HG03432 (cell line): ENCODE measurements at regions not wholly inside any gene's neighbourhood (a gene's known extent, or its start where the extent isn't known, plus 50 kb on each side); places are given as distances from the start of the nearest gene placed in this dataset.

Experiments used
- ATAC-seq: cut with Tn5 transposase; IDR thresholded peaks from one replicate; pipeline ENCODE4 v1.9.1; 2021; ENCODE audit warnings: mild to moderate bottlenecking, moderate library complexity; ENCODE audit not compliant: unreplicated experiment

DNA sequence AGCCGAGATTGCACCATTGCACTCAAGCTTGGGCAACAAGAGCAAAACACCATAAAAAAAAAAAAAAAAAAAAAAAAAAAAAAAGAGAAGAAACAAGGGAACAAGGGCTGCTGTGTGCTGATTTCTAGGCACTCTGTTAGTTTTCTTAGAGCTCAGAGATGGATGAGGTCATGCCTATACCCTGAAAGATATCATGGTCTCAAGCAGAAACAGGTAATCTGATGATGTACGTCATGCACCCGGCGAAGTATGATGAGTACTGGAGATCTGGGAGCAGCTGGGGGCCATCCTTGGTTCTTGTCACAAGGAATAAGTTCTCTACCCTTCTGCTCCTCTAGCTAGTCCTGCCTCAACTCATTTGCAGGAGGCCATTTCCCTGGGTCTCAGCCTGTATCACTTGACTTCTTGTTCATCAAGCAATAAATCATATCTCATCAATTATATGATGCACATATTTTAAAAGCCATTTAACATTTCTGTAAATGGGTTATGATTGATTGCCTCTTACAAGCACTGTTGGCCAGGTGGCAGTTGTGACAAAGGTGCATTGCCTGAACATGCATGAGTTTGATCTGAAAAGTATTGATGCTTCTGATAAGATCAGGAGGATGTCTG, 517.2 kb downstream of the DHX35 start:
- ATAC-seq: no peak

- ATAC-seq: no peak
Measured at GRCh38 chr20:39474879-39475278, 512.7 kb downstream of the DHX35 start.

DNA sequence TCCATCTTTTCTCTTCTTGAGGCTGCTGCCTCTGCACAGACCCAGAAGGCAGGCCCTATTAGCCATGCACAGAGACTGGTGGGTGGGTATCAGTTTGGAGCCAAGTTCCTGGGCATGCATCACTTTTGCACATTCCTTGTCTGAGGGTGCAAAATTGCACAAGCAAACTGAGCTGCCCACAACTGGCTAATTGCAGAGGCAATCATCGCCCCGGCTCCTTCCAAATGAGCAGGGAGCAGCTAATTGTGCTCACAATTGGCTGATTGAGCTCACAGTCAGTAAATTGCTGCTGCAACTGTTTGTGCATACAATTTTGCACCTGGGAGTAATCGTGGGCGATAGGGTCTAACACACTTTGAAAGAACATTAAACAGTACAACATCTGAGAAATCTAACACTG, 511.4 kb downstream of the DHX35 start:
- ATAC-seq: no peak

GRCh38 chr20:39468703-39469102, 506.6 kb downstream of the DHX35 start:
- no peak for ATAC-seq

- no peak for ATAC-seq
Measured at GRCh38 chr20:39464238-39464637, 502.1 kb downstream of the DHX35 start.

GRCh38 chr20:39462416-39462945, 500.3 kb downstream of the DHX35 start:
- no peak for ATAC-seq

- no peak for ATAC-seq
Measured at GRCh38 chr20:39458452-39458851, 496.3 kb downstream of the DHX35 start.

GRCh38 chr20:39453890-39454289, 491.7 kb downstream of the DHX35 start:
- ATAC-seq: no peak

GRCh38 chr20:39452583-39453340, 490.6 kb downstream of the DHX35 start:
- no peak for ATAC-seq

DNA sequence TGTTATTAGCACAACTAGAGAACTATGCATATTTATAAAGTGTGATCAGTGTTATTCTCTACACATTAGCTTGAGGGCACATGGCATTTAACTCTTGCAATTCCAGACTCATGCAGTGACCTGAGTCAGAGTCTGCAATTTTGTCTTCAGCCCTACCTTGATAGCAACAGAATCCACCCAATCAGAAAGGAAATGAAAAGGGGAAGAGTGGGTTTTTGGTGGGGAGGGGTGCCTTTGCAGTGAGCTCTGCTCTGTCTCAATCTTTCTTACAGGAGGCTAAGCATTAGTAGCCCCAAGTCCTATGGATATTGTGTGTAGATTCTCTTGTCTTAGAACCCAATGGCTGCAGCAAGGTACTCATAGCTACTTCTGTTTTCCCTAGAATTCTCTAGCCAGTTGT, 489.2 kb downstream of the DHX35 start:
- ATAC-seq: no peak

DNA sequence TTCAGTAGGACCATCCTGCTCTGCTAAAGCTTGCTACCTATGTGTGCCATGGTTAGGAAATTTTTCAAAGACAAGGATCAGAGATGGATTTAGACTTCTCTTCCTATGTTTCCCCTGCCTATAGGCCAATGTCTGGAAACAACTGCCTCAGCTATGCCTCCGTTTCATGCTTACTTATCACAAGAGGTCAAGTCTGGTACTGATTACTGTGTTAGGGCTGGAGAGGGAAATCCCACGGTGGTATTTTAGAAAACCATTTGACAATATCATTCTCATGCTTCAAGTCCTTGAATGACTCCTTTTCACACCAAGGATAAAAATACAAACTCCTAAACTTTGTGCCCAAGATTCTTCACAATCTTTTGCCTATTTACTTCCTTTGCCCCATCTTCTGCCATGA, 484.3 kb downstream of the DHX35 start:
- no peak for ATAC-seq

- ATAC-seq: no peak
Measured at GRCh38 chr20:39445095-39445494, 483.0 kb downstream of the DHX35 start.

- ATAC-seq: no peak
Measured at GRCh38 chr20:39433466-39433865, 471.3 kb downstream of the DHX35 start.

GRCh38 chr20:39431091-39431880, 469.1 kb downstream of the DHX35 start:
- no peak for ATAC-seq

- ATAC-seq: no peak
Measured at GRCh38 chr20:39429726-39430125, 467.6 kb downstream of the DHX35 start.

DNA sequence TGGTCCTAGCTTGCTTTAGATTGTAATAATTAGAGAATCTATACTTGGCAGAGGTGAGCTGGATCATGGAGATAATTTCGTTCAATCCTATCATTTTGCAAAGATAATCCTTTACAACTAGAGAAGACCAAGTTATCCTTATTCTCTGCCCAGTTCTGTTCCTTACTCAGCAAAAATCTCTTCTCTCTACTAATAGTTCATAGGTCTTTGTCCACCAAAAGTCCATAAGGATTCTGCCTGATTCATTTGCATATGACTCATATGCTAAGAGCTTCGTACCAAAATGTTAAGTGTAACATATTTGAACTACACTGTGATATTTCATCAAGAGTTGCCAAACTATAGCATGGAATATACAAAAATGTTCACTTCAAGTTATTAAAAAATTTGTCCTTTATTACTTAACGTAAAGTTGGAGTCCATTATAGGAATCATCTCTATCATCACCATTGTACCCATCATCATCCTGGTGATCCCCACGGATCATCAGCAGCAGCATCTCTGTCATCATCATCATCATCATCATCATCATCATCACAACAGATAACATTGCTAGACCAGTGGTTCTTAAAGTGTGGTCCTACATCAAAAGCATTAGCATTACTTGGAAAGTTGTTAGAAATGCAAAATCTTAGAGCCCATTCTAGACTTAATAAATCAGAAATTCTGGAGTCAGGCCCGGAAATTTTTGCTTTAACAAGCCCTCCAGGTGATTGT, 463.0 kb downstream of the DHX35 start:
- ATAC-seq: no peak

DNA sequence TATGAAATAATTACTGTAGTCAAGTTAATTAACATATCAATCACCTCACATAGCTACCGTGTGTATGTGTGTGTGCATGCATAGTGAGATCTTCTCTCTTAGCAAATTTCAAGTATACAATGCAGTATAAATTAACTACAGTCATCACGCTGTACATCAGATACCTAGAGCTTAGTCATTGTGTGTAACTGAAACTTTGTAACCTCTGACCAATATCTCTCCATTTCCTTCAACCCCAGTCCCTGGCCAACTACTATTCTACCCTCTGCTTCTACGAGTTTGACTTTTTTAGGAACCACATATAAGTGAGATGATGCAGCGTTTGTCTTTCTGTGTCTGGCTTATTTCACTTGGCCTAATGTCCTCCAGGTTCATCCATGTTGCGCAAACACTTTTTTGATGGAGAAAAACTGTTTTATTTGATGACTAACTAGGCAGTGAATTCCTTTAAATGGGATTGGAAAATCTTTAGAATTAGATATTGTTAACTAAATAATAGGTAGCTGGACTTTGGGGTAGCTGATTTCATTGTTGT, 459.5 kb downstream of the DHX35 start:
- ATAC-seq: no peak

DNA sequence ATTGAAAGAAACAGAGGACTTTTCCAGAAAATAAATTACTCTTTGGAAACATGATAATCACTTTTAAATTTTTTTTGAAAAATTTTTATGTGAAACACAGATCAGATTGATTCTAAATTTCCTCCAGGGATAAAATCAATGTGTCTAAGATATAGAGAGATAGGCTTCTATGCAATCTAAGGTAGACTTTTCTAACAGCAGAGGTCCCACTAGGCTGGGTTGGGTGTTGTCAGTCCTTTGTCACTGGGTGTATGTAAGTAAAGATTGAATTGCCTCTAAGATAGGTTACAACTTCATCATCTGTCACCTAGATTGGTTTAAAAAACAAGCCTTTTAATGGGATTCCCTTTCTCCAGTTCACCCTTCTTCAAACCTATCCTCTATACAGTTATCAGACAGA, 449.9 kb downstream of the DHX35 start:
- no peak for ATAC-seq

DNA sequence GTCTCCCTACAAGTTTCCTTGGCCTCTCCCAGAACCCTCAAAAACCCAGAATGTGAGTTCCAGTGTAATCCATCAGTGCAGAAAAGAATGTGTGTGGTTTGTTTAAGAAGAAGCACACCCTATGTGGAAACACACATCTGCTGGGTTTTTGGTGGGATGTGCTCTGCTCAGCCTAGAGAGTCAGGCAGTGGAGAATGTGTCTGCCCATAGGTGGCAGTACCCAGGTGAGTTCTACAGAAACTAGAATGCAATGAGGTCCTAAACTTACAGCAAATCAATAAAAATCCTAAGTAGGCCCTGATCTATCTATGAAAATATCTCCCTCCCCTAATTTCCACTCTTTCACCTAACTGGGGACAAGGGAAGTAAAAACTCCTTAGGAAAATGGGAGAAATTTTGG, 437.3 kb downstream of the DHX35 start:
- no peak for ATAC-seq

GRCh38 chr20:39398656-39399055, 436.5 kb downstream of the DHX35 start:
- no peak for ATAC-seq

- ATAC-seq: no peak
Measured at GRCh38 chr20:39397646-39398045, 435.5 kb downstream of the DHX35 start.
